GM18909 (cell line): ENCODE measurements at regions not wholly inside any gene's neighbourhood (a gene's known extent, or its start where the extent isn't known, plus 50 kb on each side); places are given as distances from the start of the nearest gene placed in this dataset.

Source experiments
- ATAC-seq: cut with Tn5 transposase; IDR thresholded peaks from one replicate; pipeline ENCODE4 v1.9.1; 2021; ENCODE audit warnings: mild to moderate bottlenecking; ENCODE audit not compliant: unreplicated experiment, poor library complexity

- no peak for ATAC-seq
These were observed 472.5 kb upstream of the TNP1 start for GRCh38 chr2:217332417-217332791.

GRCh38 chr2:217331523-217332416 lies 471.9 kb upstream of the TNP1 start:
- ATAC-seq: no peak

GRCh38 chr2:217330647-217331046 lies 470.8 kb upstream of the TNP1 start:
- no peak for ATAC-seq

GRCh38 chr2:217329023-217329431 lies 469.2 kb upstream of the TNP1 start:
- no peak for ATAC-seq

GRCh38 chr2:217328622-217328978 lies 468.7 kb upstream of the TNP1 start:
- no peak for ATAC-seq

GRCh38 chr2:217327953-217328621 lies 468.2 kb upstream of the TNP1 start:
- no peak for ATAC-seq

- no peak for ATAC-seq
These were observed 466.6 kb upstream of the TNP1 start for GRCh38 chr2:217326238-217327022.

- no peak for ATAC-seq
These were observed 466.0 kb upstream of the TNP1 start for GRCh38 chr2:217325816-217326215.

- ATAC-seq: no peak
These were observed 465.4 kb upstream of the TNP1 start for GRCh38 chr2:217325251-217325650.

GRCh38 chr2:217316743-217317142 lies 456.9 kb upstream of the TNP1 start:
- no peak for ATAC-seq

- no peak for ATAC-seq
These were observed 454.2 kb upstream of the TNP1 start for GRCh38 chr2:217314021-217314460.

GRCh38 chr2:217313386-217313785 lies 453.5 kb upstream of the TNP1 start:
- ATAC-seq: no peak

- ATAC-seq: no peak
These were observed 449.2 kb upstream of the TNP1 start for GRCh38 chr2:217309056-217309455.

GRCh38 chr2:217307023-217307422 lies 447.2 kb upstream of the TNP1 start:
- ATAC-seq: no peak

GRCh38 chr2:217305882-217306281 lies 446.0 kb upstream of the TNP1 start:
- no peak for ATAC-seq

GRCh38 chr2:217304582-217304981 lies 444.7 kb upstream of the TNP1 start:
- ATAC-seq: no peak

GRCh38 chr2:217302856-217303255 lies 443.0 kb upstream of the TNP1 start:
- no peak for ATAC-seq

GRCh38 chr2:217301142-217301925 lies 441.5 kb upstream of the TNP1 start:
- no peak for ATAC-seq

GRCh38 chr2:217299590-217299989 lies 439.7 kb upstream of the TNP1 start:
- no peak for ATAC-seq

- no peak for ATAC-seq
These were observed 437.2 kb upstream of the TNP1 start for GRCh38 chr2:217297096-217297495.
